Adrenal gland (tissue), 5 donors: ENCODE measurements at regions not wholly inside any gene's neighbourhood (a gene's known extent, or its start where the extent isn't known, plus 50 kb on each side); places are given as distances from the start of the nearest gene placed in this dataset.

Source experiments
- CTCF ChIP-seq, 6 experiments: fragments of 450-650 bp in 4 of 6; fragments of 200-600 bp in 2 of 6; sonication (generic) in 1 of 6; IDR thresholded peaks; 1 replicate in 5 of 6; 2 replicates in 1 of 6; pipeline versions ENCODE4 v1.5.1 to v1.8.0; 2016 to 2021; ENCODE audit warnings: antibody characterized with exemption in 6 of 6, mild to moderate bottlenecking in 2 of 6, moderate library complexity in 1 of 6
- POLR2A ChIP-seq, 2 donors: fragments of 450-650 bp; IDR thresholded peaks; one replicate each; pipeline ENCODE4 v1.6.1; 2017; ENCODE audit warnings: antibody characterized with exemption in 2 of 2, mild to moderate bottlenecking in 2 of 2, moderate library complexity in 1 of 2
- donor health status: DM: no; HTN: no; CAD: no.

- TF ChIP-seq CTCF (IDR thresholded peaks at IDR 0.05): no peak
- no peak for TF ChIP-seq POLR2A (IDR thresholded peaks at IDR 0.05)
Measured at GRCh38 chr14:89470401-89470800, 53.4 kb upstream of the FOXN3 start.
